ENCODE measurements at regions not wholly inside any gene's neighbourhood (a gene's known extent, or its start where the extent isn't known, plus 50 kb on each side); places are given as distances from the start of the nearest gene placed in this dataset.

DNA sequence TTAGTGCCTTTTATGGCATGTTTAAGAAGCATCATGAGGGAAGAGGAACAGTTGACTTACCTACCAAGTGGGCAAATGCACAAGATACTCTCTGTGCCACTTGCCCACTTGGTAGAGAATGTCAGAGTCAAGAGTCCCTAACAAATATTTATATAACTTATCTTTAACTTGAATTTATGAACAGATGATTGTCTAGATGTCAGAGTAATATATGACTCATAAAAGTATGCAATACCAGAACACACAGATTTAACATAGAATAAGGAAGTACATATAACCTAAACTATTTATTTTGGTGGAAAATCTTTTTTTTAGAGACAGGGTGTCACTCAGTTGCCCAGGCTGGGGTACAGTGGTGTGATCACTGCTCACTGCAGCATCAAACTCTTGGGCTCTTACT lies 130.0 kb upstream of the NANOGP8 start:
- no peak for DNase-seq
- POLR2A ChIA-PET: no interaction called here
- H3K9me3 Mint-ChIP-seq: no peaks in the 10 kb centered on the region
- no peaks in the 10 kb centered on the region for H3K36me3 Mint-ChIP-seq (ENCODE audit: low read depth)
- H3K4me3 Mint-ChIP-seq: no peak overlapping the region
- CTCF ChIA-PET: no interaction called here
- no peak overlapping the region for H3K27ac Mint-ChIP-seq
- no peaks in the 10 kb centered on the region for H3K27me3 Mint-ChIP-seq
- H3K4me1 Mint-ChIP-seq: no peaks in the 10 kb centered on the region

GRCh38 chr15:35211240-35211902 lies 126.3 kb upstream of the NANOGP8 start:
- Mint-ChIP-seq H3K36me3 (ENCODE audit: low read depth) (no peaks in the 10 kb centered on the region), H3K4me1 (no peaks in the 10 kb centered on the region), H3K4me3 (no peak overlapping the region), H3K27ac (no peak overlapping the region), H3K9me3 (no peaks in the 10 kb centered on the region), H3K27me3 (no peaks in the 10 kb centered on the region)
- CTCF ChIA-PET: no interaction called here
- DNase-seq: no peak
- POLR2A ChIA-PET: no interaction called here

DNA sequence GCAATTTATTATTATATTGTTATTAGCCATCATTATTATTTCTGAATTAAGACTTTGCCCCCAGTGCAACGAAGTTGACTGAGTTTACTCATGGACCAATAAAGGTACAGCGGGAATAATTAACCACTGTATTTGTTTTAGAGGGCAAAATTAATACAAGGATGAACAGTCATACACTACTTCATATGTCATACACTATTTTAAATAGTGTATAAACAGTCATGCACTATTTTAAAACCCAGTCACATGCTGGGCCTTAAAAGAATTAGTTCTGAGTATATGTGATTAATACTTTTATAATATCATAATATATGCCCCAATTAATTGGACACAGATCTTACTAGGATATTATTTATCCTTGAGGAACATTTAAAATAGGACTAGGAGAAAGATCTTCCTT lies 125.3 kb upstream of the NANOGP8 start:
- no peaks in the 10 kb centered on the region for H3K27me3 Mint-ChIP-seq
- H3K9me3 Mint-ChIP-seq: no peaks in the 10 kb centered on the region
- H3K36me3 Mint-ChIP-seq (ENCODE audit: low read depth): no peaks in the 10 kb centered on the region
- ChIA-PET POLR2A (no interaction called here), CTCF (no interaction called here)
- no peaks in the 10 kb centered on the region for H3K4me1 Mint-ChIP-seq
- no peak overlapping the region for H3K27ac Mint-ChIP-seq
- H3K4me3 Mint-ChIP-seq: no peak overlapping the region
- DNase-seq: no peak

GRCh38 chr15:35209838-35210237 lies 124.7 kb upstream of the NANOGP8 start:
- ChIA-PET CTCF (interaction anchor here (0.5 kb wide), 1 partner anchor 190 kb away, joined by 3 read pairs; no protein-coding TSS in a partner anchor), POLR2A (no interaction called here)
- H3K27me3 Mint-ChIP-seq: no peaks in the 10 kb centered on the region
- no peaks in the 10 kb centered on the region for H3K9me3 Mint-ChIP-seq
- no peak overlapping the region for H3K27ac Mint-ChIP-seq
- H3K4me1 Mint-ChIP-seq: no peaks in the 10 kb centered on the region
- no peak for DNase-seq
- H3K4me3 Mint-ChIP-seq: no peak overlapping the region
- H3K36me3 Mint-ChIP-seq (ENCODE audit: low read depth): no peaks in the 10 kb centered on the region

DNA sequence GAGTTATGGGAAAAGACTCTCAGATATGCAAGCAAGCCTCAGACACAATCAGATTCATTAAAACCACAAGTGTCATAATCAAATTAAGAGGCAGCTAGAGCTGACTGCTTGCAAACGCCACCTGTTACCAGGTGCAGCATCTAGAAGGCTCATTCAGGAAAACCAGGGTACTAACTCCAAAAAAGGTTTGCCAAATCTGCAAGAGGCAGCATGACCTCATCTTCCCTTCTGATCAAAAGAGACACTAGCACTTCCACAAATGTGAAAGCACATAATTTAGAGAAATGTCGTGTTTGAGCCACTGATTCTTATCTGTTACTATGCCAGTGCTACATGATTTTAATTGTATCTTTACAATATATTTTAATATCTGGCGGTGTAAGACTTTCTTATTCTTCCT lies 123.3 kb upstream of the NANOGP8 start:
- Mint-ChIP-seq H3K27ac (no peak overlapping the region), H3K4me1 (no peaks in the 10 kb centered on the region), H3K9me3 (no peaks in the 10 kb centered on the region), H3K4me3 (no peak overlapping the region), H3K36me3 (ENCODE audit: low read depth) (no peaks in the 10 kb centered on the region), H3K27me3 (no peaks in the 10 kb centered on the region)
- POLR2A ChIA-PET: no interaction called here
- CTCF ChIA-PET: no interaction called here
- no peak for DNase-seq

- no peak for DNase-seq
- H3K36me3 Mint-ChIP-seq (ENCODE audit: low read depth): no peaks in the 10 kb centered on the region
- H3K27me3 Mint-ChIP-seq: no peaks in the 10 kb centered on the region
- H3K4me3 Mint-ChIP-seq: no peak overlapping the region
- no peaks in the 10 kb centered on the region for H3K9me3 Mint-ChIP-seq
- no peaks in the 10 kb centered on the region for H3K4me1 Mint-ChIP-seq
- ChIA-PET CTCF (no interaction called here), POLR2A (no interaction called here)
- no peak overlapping the region for H3K27ac Mint-ChIP-seq
These were observed 121.1 kb upstream of the NANOGP8 start for GRCh38 chr15:35206060-35206675.

- H3K27me3 Mint-ChIP-seq: peaks cover 6% of the 10 kb centered on the region
- no peak overlapping the region for H3K27ac Mint-ChIP-seq
- H3K9me3 Mint-ChIP-seq: no peaks in the 10 kb centered on the region
- DNase-seq: no peak
- H3K36me3 Mint-ChIP-seq (ENCODE audit: low read depth): no peaks in the 10 kb centered on the region
- no peak overlapping the region for H3K4me3 Mint-ChIP-seq
- ChIA-PET POLR2A (no interaction called here), CTCF (no interaction called here)
- no peaks in the 10 kb centered on the region for H3K4me1 Mint-ChIP-seq
These were observed 113.1 kb upstream of the NANOGP8 start for GRCh38 chr15:35198197-35198596.

- no peaks in the 10 kb centered on the region for H3K36me3 Mint-ChIP-seq (ENCODE audit: low read depth)
- H3K27ac Mint-ChIP-seq: no peak overlapping the region
- H3K27me3 Mint-ChIP-seq: peaks cover 6% of the 10 kb centered on the region
- CTCF ChIA-PET: no interaction called here
- H3K4me1 Mint-ChIP-seq: no peaks in the 10 kb centered on the region
- no peaks in the 10 kb centered on the region for H3K9me3 Mint-ChIP-seq
- no peak for DNase-seq
- no peak overlapping the region for H3K4me3 Mint-ChIP-seq
- POLR2A ChIA-PET: no interaction called here
These were observed 112.7 kb upstream of the NANOGP8 start for GRCh38 chr15:35197754-35198153.

- no peaks in the 10 kb centered on the region for H3K36me3 Mint-ChIP-seq (ENCODE audit: low read depth)
- no peak overlapping the region for H3K27ac Mint-ChIP-seq
- ChIA-PET CTCF (no interaction called here), POLR2A (no interaction called here)
- no peak overlapping the region for H3K4me3 Mint-ChIP-seq
- no peak for DNase-seq
- H3K9me3 Mint-ChIP-seq: peaks cover 2% of the 10 kb centered on the region
- no peaks in the 10 kb centered on the region for H3K4me1 Mint-ChIP-seq
- peaks cover 6% of the 10 kb centered on the region for H3K27me3 Mint-ChIP-seq
These were observed 112.2 kb upstream of the NANOGP8 start for GRCh38 chr15:35197306-35197705.

- Mint-ChIP-seq H3K36me3 (ENCODE audit: low read depth) (no peaks in the 10 kb centered on the region), H3K4me3 (no peak overlapping the region), H3K4me1 (no peaks in the 10 kb centered on the region), H3K27ac (no peak overlapping the region), H3K9me3 (peaks cover 9% of the 10 kb centered on the region), H3K27me3 (peaks cover 6% of the 10 kb centered on the region)
- POLR2A ChIA-PET: no interaction called here
- CTCF ChIA-PET: no interaction called here
- DNase-seq: no peak
These were observed 111.2 kb upstream of the NANOGP8 start for GRCh38 chr15:35196273-35196672.

DNA sequence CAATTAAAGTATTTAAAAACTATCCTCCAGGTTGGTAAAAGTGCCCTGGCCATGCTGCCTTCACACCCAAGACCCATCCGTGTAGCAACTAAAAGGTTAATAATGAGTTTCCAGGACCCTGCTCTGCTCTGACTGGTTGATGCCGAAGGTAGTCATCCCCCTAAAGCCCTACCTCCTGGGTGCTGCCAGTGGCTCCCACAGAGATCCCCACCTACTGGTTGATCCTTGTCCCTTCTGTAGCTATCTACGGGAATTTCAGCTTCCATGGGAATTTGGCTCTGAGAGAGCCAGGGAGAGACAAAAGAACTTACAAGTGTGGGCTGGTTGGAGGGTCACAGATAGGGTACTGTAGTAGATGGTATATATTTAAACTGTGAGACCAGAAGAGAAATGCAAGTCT lies 110.6 kb upstream of the NANOGP8 start:
- CTCF ChIA-PET: no interaction called here
- Mint-ChIP-seq H3K4me1 (no peaks in the 10 kb centered on the region), H3K4me3 (no peak overlapping the region), H3K27me3 (peaks cover 6% of the 10 kb centered on the region), H3K36me3 (ENCODE audit: low read depth) (no peaks in the 10 kb centered on the region), H3K27ac (no peak overlapping the region), H3K9me3 (peaks cover 12% of the 10 kb centered on the region)
- POLR2A ChIA-PET: no interaction called here
- DNase-seq: no peak

DNA sequence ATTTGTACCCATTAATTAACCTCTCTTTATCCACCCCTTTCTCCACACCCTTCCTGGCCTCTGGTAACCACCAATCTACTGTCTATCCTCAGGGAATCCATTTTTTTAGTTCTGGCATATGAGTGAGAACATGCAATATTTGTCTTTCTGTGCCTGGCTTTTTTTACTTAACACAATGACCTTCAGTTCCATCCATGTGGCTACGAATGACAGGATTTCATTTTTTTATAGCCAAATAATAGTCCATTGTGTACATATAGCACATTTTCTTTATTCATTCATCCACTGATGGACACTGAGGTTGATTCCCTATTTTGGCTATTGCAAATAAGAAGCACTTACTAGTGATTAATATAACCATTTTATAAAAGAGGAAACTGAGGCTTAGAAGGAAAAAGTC lies 109.9 kb upstream of the NANOGP8 start:
- CTCF ChIA-PET: no interaction called here
- H3K36me3 Mint-ChIP-seq (ENCODE audit: low read depth): no peaks in the 10 kb centered on the region
- no peaks in the 10 kb centered on the region for H3K4me1 Mint-ChIP-seq

GRCh38 chr15:35194296-35194695 lies 109.2 kb upstream of the NANOGP8 start:
- DNase-seq: no peak
- no peaks in the 10 kb centered on the region for H3K36me3 Mint-ChIP-seq (ENCODE audit: low read depth)
- ChIA-PET POLR2A (no interaction called here), CTCF (interaction anchor here (0.6 kb wide), 1 partner anchor 1118 kb away, joined by 4 read pairs; no protein-coding TSS in a partner anchor)
- peaks cover 4% of the 10 kb centered on the region for H3K27me3 Mint-ChIP-seq
- H3K27ac Mint-ChIP-seq: no peak overlapping the region
- H3K4me3 Mint-ChIP-seq: no peak overlapping the region
- H3K4me1 Mint-ChIP-seq: no peaks in the 10 kb centered on the region
- peaks cover 19% of the 10 kb centered on the region for H3K9me3 Mint-ChIP-seq

More for the DNA sequence above, 109.9 kb upstream of the NANOGP8 start:
- POLR2A ChIA-PET: no interaction called here
- peaks cover 16% of the 10 kb centered on the region for H3K9me3 Mint-ChIP-seq
- no peak overlapping the region for H3K4me3 Mint-ChIP-seq
- no peak overlapping the region for H3K27ac Mint-ChIP-seq
- peaks cover 6% of the 10 kb centered on the region for H3K27me3 Mint-ChIP-seq
- no peak for DNase-seq

DNA sequence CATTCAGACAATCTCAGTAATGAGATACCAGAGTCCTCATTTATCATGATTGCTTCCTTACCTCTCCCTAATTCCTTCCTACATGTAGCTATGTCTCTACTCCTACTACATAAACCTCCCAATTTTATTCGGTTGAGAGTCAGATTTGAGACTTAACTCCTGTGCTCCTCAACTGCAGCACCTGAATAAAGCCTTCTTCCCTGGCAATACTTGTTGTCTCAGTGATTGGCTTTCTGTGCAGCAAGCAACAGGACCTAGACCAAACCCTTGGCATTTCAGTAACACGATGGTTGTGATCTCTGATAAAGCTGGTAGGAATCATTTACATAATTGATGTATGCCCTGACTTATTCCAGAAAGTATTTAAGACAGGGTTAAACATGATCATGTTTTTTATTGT lies 106.7 kb upstream of the NANOGP8 start:
- CTCF ChIA-PET: no interaction called here
- H3K27me3 Mint-ChIP-seq: no peaks in the 10 kb centered on the region
- H3K9me3 Mint-ChIP-seq: peaks cover 19% of the 10 kb centered on the region
- H3K4me1 Mint-ChIP-seq: no peaks in the 10 kb centered on the region
- H3K27ac Mint-ChIP-seq: no peak overlapping the region
- DNase-seq: no peak
- H3K4me3 Mint-ChIP-seq: no peak overlapping the region
- POLR2A ChIA-PET: no interaction called here
- no peaks in the 10 kb centered on the region for H3K36me3 Mint-ChIP-seq (ENCODE audit: low read depth)

Measured in activated CD4-positive, alpha-beta T cell treated with anti-CD3 and anti-CD28 coated beads, Interleukin-2, amount 10 ng/mL, durations not matched to agents 7 days and 5 days (primary cell).